ENCODE measurements at regions not wholly inside any gene's neighbourhood (a gene's known extent, or its start where the extent isn't known, plus 50 kb on each side); places are given as distances from the start of the nearest gene placed in this dataset.

DNA sequence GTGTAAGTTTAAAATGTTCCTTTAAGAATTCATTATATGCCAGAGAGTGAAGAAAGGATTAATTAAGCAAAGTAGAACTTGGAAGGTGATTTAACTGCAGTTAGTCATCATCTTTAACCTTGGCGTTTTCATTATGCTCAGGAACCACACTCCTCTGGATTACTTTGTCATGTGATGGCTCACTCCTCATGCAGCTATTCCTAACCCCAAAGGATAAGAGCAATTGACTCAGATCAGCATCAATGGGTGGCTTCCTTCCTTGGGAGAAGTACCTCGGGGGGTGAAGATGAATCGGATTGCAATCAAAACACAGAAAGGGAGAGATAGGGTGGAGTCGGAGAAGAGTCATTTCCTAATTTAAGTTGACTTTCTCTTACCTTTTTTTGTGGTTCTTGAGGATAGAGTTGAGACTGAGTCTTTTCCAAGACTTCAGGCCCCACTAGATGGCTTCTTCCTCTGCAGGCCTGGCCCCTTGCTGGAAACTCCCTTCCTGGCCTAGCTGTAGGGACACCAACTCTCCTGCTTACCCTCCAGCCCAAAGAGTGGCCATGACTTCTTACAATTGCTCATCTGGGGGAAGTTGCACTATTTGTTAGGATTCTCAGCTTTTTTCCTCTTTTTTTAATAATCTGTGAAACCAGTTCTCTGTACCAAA, 238.6 kb upstream of the DDHD1 start:
- no peak for TF ChIP-seq CTCF (IDR thresholded peaks at IDR 0.05)
- no peak overlapping the region for H3K4me3 ChIP-seq (replicated peaks in 1 of 3; ENCODE audit: low read depth in 2 of 3, low read length in 3 of 3)
- Mint-ChIP-seq H3K27ac (no peak overlapping the region), H3K9me3 (peaks cover 14 to 34% (median 23%) of the 10 kb centered on the region in 7 donors), H3K4me3 (no peak overlapping the region), H3K36me3 (no peaks in the 10 kb centered on the region), H3K27me3 (ENCODE audit: low read depth in 3 of 3) (peaks cover 0 to 2% (median 0%) of the 10 kb centered on the region in 3 donors), H3K4me1 (no peaks in the 10 kb centered on the region)
- H3K79me2 ChIP-seq (ENCODE audit: insufficient read depth, low read length): no peaks in the 10 kb centered on the region
- no peak overlapping the region for H3K4me2 ChIP-seq (replicated peaks; ENCODE audit: extremely low read depth, low read length, poor library complexity, severe bottlenecking)
- no peak overlapping the region for H2AFZ ChIP-seq (ENCODE audit: insufficient read depth, low read depth, low read length, poor library complexity, severe bottlenecking)
- no CpG with 5 or more reads among the region's 4 CpGs for WGBS (ENCODE audit: insufficient coverage)
- H3K36me3 ChIP-seq (replicated peaks in 1 of 2; ENCODE audit: control insufficient read depth in 1 of 2, insufficient read depth in 2 of 2, low read length in 2 of 2): no peaks in the 10 kb centered on the region
- H4K20me1 ChIP-seq (ENCODE audit: insufficient read depth, low read length): no peaks in the 10 kb centered on the region
- H3K27me3 ChIP-seq (ENCODE audit: control insufficient read depth in 2 of 2, insufficient read depth in 2 of 2, low read length in 2 of 2): no peaks in the 10 kb centered on the region
- DNase-seq: no peak
- intact Hi-C loops (cut with micrococcal nuclease): no loop called here
- H3K9ac ChIP-seq (ENCODE audit: insufficient read depth, low read length, poor library complexity, severe bottlenecking): no peak overlapping the region
- H3K27ac ChIP-seq (ENCODE audit: low read depth in 1 of 2, low read length in 2 of 2): no peak overlapping the region
- peaks cover 18 to 27% of the 10 kb centered on the region in 2 donors for H3K9me3 ChIP-seq (replicated peaks in 1 of 2; ENCODE audit: control insufficient read depth in 1 of 2, insufficient read depth in 1 of 2, low read length in 2 of 2)
- H3K4me1 ChIP-seq (ENCODE audit: control insufficient read depth in 1 of 2, insufficient read depth in 2 of 2, low read length in 2 of 2): no peaks in the 10 kb centered on the region

DNA sequence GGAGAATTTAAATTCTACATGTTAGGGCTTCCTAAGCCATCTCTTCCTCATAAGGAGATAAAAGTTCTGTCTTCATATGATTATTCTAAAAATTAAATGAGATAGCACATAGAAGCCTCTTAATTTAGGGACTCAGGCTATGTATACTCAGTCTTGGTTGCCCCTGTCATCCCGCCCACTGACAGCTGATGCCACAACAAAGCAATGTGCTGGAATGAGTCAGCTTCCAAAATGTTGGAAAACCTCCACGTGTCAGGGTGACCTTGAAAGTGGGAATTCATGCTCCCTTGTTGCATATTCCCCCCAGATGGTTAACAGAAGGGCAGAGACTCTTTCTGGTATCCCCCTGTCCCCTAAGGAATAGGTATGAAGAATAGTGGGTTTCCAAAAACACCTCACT, 238.0 kb upstream of the DDHD1 start:
- H3K36me3 Mint-ChIP-seq: no peaks in the 10 kb centered on the region
- peaks cover 0 to 2% (median 0%) of the 10 kb centered on the region in 3 donors for H3K27me3 Mint-ChIP-seq (ENCODE audit: low read depth in 3 of 3)
- Histone ChIP-seq H3K27me3 (ENCODE audit: control insufficient read depth in 2 of 2, insufficient read depth in 2 of 2, low read length in 2 of 2) (no peaks in the 10 kb centered on the region), H3K27ac (ENCODE audit: low read depth in 1 of 2, low read length in 2 of 2) (no peak overlapping the region), H3K4me2 (replicated peaks; ENCODE audit: extremely low read depth, low read length, poor library complexity, severe bottlenecking) (no peak overlapping the region), H3K4me1 (ENCODE audit: control insufficient read depth in 1 of 2, insufficient read depth in 2 of 2, low read length in 2 of 2) (no peaks in the 10 kb centered on the region), H2AFZ (ENCODE audit: insufficient read depth, low read depth, low read length, poor library complexity, severe bottlenecking) (no peak overlapping the region), H3K79me2 (ENCODE audit: insufficient read depth, low read length) (no peaks in the 10 kb centered on the region), H3K36me3 (replicated peaks in 1 of 2; ENCODE audit: control insufficient read depth in 1 of 2, insufficient read depth in 2 of 2, low read length in 2 of 2) (no peaks in the 10 kb centered on the region), H3K9me3 (replicated peaks in 1 of 2; ENCODE audit: control insufficient read depth in 1 of 2, insufficient read depth in 1 of 2, low read length in 2 of 2) (peaks cover 18 to 26% of the 10 kb centered on the region in 2 donors), H3K9ac (ENCODE audit: insufficient read depth, low read length, poor library complexity, severe bottlenecking) (no peak overlapping the region), H3K4me3 (replicated peaks in 1 of 3; ENCODE audit: low read depth in 2 of 3, low read length in 3 of 3) (no peak overlapping the region), H4K20me1 (ENCODE audit: insufficient read depth, low read length) (no peaks in the 10 kb centered on the region)
- intact Hi-C loops (cut with micrococcal nuclease): no loop called here
- no peak for TF ChIP-seq CTCF (IDR thresholded peaks at IDR 0.05)
- no peak overlapping the region for H3K27ac Mint-ChIP-seq
- DNase-seq: no peak
- no peak overlapping the region for H3K4me3 Mint-ChIP-seq
- WGBS (ENCODE audit: insufficient coverage): 80% methylated on average over 1 of the region's 2 CpGs
- H3K4me1 Mint-ChIP-seq: no peaks in the 10 kb centered on the region
- H3K9me3 Mint-ChIP-seq: peaks cover 14 to 32% (median 23%) of the 10 kb centered on the region in 7 donors

All from CD14-positive monocyte (primary cell).